Activated gamma-delta T cell treated with anti-CD3 and anti-CD28 coated beads, Interleukin-2, amount 50 U/mL, for 16 hours (primary cell): ENCODE measurements at regions not wholly inside any gene's neighbourhood (a gene's known extent, or its start where the extent isn't known, plus 50 kb on each side); places are given as distances from the start of the nearest gene placed in this dataset.

Experiments
- DNase-seq: peaks from one replicate; pipeline ENCODE4 v3.0.0-alpha.2; 2020; ENCODE audit warnings: low read depth

- DNase-seq = no peak
Observed at GRCh38 chr1:181390410-181391077, 92.8 kb upstream of the CACNA1E start.

GRCh38 chr1:181391301-181391900 is 91.9 kb upstream of the CACNA1E start:
- DNase-seq = no peak

- no peak for DNase-seq
Observed at GRCh38 chr1:181392133-181392532, 91.2 kb upstream of the CACNA1E start.

GRCh38 chr1:181392613-181393220 is 90.6 kb upstream of the CACNA1E start:
- no peak for DNase-seq

- no peak for DNase-seq
Observed at GRCh38 chr1:181394766-181395165, 88.6 kb upstream of the CACNA1E start.

GRCh38 chr1:181396171-181396670 is 87.1 kb upstream of the CACNA1E start:
- DNase-seq = no peak

DNA sequence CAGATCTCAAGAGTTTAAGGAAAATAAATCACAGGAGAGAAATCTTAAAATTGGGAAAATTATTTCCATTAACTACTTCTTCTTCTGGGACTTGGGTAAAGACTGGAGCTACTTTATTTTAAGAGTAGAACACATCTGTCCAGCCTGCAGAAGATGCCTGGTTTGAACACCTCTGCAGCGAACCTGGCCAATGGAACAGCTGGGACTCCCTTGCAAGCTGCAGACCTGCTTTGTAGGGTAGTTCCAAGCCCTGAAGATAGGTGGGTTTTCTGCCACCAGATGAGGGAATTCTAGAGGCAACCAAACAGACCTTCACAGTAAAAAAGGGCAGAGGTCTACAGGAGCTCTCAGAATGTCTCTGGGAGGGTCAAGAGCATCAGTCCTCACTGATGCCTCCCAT is 86.5 kb upstream of the CACNA1E start:
- no peak for DNase-seq

GRCh38 chr1:181397845-181398244 is 85.5 kb upstream of the CACNA1E start:
- DNase-seq = no peak

GRCh38 chr1:181398544-181398943 is 84.8 kb upstream of the CACNA1E start:
- no peak for DNase-seq

DNA sequence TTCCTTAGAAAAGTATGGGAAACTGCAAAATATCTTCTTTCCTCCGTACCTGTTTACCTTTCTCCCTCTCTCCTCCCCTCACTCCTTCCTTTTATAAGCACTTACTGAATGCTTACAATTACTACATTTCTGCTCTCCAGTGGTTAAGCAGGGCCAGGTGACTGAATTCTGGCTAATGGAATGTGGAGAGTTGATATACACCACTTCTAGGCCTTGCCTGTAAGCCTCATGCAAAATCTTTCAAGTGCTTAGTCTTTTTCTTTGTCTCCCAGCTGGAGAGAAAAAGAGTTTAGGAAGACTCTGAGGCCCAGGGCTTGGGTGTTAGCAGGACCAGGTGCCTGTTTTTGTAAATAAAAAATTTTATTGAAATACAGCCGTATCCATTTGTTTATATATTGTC is 77.7 kb upstream of the CACNA1E start:
- DNase-seq = no peak

- no peak for DNase-seq
Observed at GRCh38 chr1:181406989-181407388, 76.3 kb upstream of the CACNA1E start.

DNA sequence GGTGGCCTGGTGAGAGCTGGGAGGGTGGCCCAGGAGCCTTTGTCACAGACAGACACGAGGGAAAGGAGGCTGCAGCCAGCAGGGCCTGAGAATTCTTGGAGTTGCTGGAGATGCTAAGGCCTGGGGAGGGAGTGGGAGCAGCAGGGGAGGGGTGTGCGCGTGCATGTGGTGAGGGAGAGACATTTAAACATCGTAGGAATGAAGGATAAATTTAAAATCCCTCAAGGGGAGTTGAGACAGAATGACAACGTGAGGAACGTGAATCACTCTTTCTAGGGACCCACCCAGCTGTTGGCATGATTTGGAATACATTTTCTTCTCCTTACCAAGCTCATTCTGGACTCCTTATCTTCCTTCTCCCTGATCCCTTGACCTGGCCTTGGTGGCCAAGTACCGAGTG is 73.3 kb upstream of the CACNA1E start:
- no peak for DNase-seq

DNA sequence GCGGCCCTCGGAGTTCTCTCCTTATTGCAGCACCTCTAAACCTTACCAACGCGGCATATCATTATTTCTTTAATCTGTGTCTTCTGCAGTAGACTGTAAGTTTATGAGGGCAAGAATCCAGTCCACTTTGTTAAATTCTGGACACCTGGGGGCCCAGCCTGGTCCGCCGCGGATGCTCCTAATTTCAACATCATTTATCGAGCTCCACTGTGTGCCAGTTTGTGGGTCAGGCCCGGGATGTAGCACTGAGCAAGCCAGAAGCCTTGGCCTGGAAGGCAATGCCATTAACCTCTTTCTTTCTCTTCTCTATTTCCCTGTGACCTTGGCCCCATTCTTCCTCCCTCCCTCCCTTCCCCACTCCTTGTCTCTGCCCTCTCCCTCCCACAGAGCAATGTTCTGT is 70.6 kb upstream of the CACNA1E start:
- no peak for DNase-seq

DNA sequence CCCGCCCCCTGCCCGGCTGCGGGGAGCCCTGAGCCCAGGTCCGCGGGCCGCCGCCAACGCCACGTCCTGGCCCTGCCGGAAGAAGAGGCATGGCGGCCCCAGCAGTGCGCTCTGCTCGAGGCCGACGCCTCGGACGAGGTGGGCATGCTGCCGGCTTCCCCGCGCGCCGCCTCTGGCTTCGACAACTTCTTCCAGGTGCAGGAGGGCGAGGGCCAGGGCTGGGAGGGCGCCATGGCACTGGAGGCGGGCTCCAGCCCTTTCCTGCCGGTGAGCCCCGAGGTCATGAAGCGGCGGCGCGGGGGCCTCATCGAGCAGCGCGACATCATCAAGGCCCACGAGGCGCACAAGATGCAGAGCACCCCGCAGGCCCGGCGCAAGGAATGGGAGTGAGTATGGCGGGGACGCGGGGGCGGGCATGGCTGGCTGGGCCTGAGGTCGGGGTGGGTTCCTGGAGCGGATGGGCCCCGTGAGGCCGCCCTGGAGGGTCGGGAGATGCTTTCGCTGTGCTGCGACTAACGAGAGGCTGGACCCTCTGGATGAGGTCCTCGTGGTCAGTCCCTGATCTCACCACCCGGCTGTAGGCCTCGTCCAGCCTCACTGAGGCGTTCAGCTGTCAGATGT is 70.0 kb upstream of the CACNA1E start:
- no peak for DNase-seq

DNA sequence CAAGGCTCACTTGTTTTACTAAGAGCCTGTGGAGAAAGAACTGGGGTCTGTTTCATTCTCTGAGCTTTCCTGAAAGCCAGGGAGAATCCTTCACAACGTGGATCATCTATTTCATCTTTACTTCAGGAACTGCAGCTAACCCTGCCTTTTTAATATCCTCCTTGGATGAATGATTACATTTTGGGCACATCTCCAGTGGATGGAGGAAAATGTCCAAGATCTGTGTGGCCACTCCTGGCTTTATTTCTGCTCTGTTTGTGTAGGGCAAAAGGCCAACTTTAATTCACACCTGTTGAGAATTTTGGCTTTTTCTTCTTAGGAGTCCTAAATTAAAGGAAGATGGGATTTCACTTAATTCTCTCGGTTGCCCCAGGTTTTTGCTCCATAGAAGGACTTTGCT is 69.5 kb upstream of the CACNA1E start:
- DNase-seq = no peak

- DNase-seq = no peak
Observed at GRCh38 chr1:181416268-181416860, 67.0 kb upstream of the CACNA1E start.

DNA sequence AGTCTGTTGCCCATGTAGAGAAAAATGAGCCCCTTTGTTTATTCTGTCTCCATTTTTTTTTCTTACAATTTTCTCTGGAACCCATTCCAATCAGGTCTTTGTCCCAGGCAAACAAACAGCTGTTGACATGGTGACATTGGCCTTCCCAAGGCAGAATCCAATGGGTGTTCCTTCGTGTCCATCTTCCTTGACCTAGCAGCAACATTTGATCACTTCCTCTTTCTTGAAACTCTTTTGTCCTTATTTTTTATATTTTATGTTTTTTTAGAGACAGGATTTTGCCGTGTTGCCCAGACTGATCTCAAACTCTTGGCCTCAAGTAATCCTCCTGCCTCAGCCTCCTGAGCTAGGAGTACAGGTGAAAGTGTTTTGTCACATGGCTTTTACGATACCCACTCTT is 65.4 kb upstream of the CACNA1E start:
- DNase-seq = no peak

GRCh38 chr1:181423301-181423918 is 59.9 kb upstream of the CACNA1E start:
- DNase-seq = peak; percentile 10

DNA sequence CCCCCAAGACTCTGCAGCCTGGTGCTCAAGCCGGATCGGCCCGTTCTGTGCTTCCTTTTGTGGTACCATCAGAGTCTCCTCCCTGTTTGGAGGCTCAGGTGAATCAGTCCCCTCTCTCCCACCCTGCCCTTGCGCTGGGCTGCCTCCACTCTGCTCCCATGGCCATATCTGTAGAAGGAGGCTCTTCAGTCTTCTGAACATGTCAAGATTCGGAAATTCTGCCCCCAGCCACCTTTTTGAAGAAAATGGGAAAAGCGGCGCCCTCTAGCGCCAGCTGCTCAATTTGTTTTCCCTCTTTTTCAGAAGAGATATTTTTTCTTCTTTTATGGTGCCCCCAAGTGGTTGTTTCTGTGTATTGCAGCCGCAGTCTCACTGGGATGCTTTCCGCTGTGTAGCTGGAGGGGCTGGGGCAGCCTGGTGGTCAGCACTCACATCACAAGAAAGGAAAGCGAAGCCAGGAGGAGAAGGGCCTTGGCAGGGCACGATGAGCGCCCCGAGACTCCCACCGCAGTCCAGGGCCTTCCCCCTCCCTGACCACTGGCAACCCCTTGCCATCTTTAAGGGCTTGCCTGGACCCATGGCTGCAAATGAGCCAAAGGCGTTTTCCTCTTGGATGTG is 58.4 kb upstream of the CACNA1E start:
- DNase-seq = peak; percentile 57

GRCh38 chr1:181425566-181425965 is 57.8 kb upstream of the CACNA1E start:
- DNase-seq = no peak

DNA sequence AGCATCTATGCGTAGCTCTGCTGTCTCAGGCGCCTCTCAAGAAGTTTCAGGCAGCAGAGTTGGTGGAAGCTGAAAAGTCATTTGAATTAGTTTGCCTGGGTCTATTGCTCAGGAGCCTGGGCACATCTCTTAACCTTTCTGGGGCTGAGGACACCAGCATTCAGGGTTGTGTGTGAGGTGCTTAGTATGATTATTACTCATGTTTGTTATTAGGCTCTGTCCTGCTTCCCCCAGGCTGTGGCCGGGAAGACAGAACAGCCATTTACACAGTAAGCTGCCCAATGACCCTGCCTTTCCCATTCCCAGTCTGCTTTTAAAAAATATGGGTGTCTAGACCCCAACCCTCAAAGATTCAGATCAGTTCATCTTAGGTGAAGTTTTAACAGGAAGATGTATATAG is 53.9 kb upstream of the CACNA1E start:
- no peak for DNase-seq
